IMR-90 (cell line): ENCODE measurements at regions not wholly inside any gene's neighbourhood (a gene's known extent, or its start where the extent isn't known, plus 50 kb on each side); places are given as distances from the start of the nearest gene placed in this dataset.

Experiments used
- ATAC-seq: fragments of 200-7000 bp; cut with Tn5 transposase; 2 replicates; pipeline ENCODE4 v1.9.1; 2020; ENCODE audit warnings: low read depth, mild to moderate bottlenecking, moderate library complexity
- BruUV-seq: library from RNA; stranded (reverse); fragments of 400-500 nt; replicated peaks from 2 replicates; lab custom pipeline; 2021; lab: Mats Ljungman, UMichigan
- CTCF ChIA-PET: fragments of 300-600 bp; formaldehyde crosslinking; extraction: SDS; loops from one replicate; lab custom pipeline; 2021; ENCODE audit warnings: antibody characterized with exemption; lab: Yijun Ruan, JAX
- POLR2A ChIA-PET: fragments of 300-600 bp; sonication (Branson Sonifier 250); formaldehyde crosslinking; loops from one replicate; lab custom pipeline; 2022; ENCODE audit warnings: antibody characterized with exemption; ENCODE audit not compliant: unreplicated experiment; lab: Charles Lee
- DNase-seq: peaks from one replicate; pipeline ENCODE4 v3.0.0; 2013
- H2AFZ ChIP-seq: replicated peaks from 2 replicates; pipeline ENCODE3; 2013; ENCODE audit warnings: low read length, mild to moderate bottlenecking; ENCODE audit not compliant: poor library complexity
- H2AK5ac ChIP-seq: 2 replicates; pipeline ENCODE4 v1.6.1; 2013; ENCODE audit warnings: low read depth, low read length, inconsistent platforms
- H2AK9ac ChIP-seq: replicated peaks from 2 replicates; pipeline ENCODE3; 2013; ENCODE audit warnings: mild to moderate bottlenecking, low read depth, low read length, moderate library complexity; ENCODE audit not compliant: poor library complexity
- H2BK120ac ChIP-seq: 2 replicates; pipeline ENCODE4 v1.6.1; 2013; ENCODE audit warnings: low read depth, low read length, inconsistent platforms
- H2BK15ac ChIP-seq: 3 replicates; pipeline ENCODE4 v1.6.1; 2013; ENCODE audit warnings: low read depth, low read length, inconsistent platforms
- H2BK20ac ChIP-seq: 2 replicates; pipeline ENCODE4 v1.6.1; 2013; ENCODE audit warnings: low read depth, mild to moderate bottlenecking, inconsistent platforms, low read length, moderate library complexity
- H2BK5ac ChIP-seq: 2 replicates; pipeline ENCODE4 v1.6.1; 2013; ENCODE audit warnings: mild to moderate bottlenecking, low read depth, low read length, inconsistent platforms; ENCODE audit not compliant: poor library complexity, severe bottlenecking
- H3K14ac ChIP-seq: replicated peaks from 2 replicates; pipeline ENCODE4 v1.6.1; 2013; ENCODE audit warnings: low read depth, low read length, inconsistent platforms
- H3K18ac ChIP-seq: 2 replicates; pipeline ENCODE4 v1.6.1; 2013; ENCODE audit warnings: low read depth, low read length, control low read depth
- H3K23ac ChIP-seq: 2 replicates; pipeline ENCODE4 v1.6.1; 2013; ENCODE audit warnings: low read depth, low read length, inconsistent platforms
- H3K27ac ChIP-seq: 2 replicates; pipeline ENCODE4 v1.5.1; 2013; ENCODE audit warnings: mild to moderate bottlenecking, control low read depth, low read length; ENCODE audit not compliant: insufficient read depth
- H3K27me3 ChIP-seq: 2 replicates; pipeline ENCODE4 v1.6.1; 2013; ENCODE audit warnings: low read length; ENCODE audit not compliant: control insufficient read depth, insufficient read depth
- H3K36me3 ChIP-seq: 2 replicates; pipeline ENCODE4 v1.6.1; 2013; ENCODE audit warnings: low read length, mixed read lengths; ENCODE audit not compliant: control insufficient read depth, insufficient read depth
- H3K4ac ChIP-seq: 2 replicates; pipeline ENCODE4 v1.6.1; 2013; ENCODE audit warnings: low read depth, low read length, inconsistent platforms
- H3K4me1 ChIP-seq: 2 replicates; pipeline ENCODE4 v1.6.1; 2013; ENCODE audit warnings: low read length, mixed read lengths; ENCODE audit not compliant: control insufficient read depth, insufficient read depth
- H3K4me2 ChIP-seq: 2 replicates; pipeline ENCODE4 v1.6.1; 2013; ENCODE audit warnings: low read depth, mild to moderate bottlenecking, control low read depth, low read length, moderate library complexity
- H3K4me3 ChIP-seq: 2 replicates; pipeline ENCODE4 v1.5.1; 2013; ENCODE audit warnings: low read depth, mild to moderate bottlenecking, control low read depth, low read length, moderate library complexity; ENCODE audit not compliant: insufficient read depth
- H3K56ac ChIP-seq: 2 replicates; pipeline ENCODE4 v1.6.1; 2013; ENCODE audit warnings: low read length, inconsistent platforms; ENCODE audit not compliant: insufficient read depth; ENCODE audit errors: extremely low read depth
- H3K79me1 ChIP-seq, 2 experiments: 2 replicates each; pipeline ENCODE4 v1.6.1; 2013; ENCODE audit warnings: low read length in 2 of 2, inconsistent platforms in 1 of 2, low read depth in 1 of 2
- H3K9ac ChIP-seq: 2 replicates; pipeline ENCODE4 v1.6.1; 2013; ENCODE audit warnings: low read depth, low read length, control low read depth
- H3K9me1 ChIP-seq: 2 replicates; pipeline ENCODE4 v1.6.1; 2013; ENCODE audit warnings: low read length, inconsistent platforms; ENCODE audit not compliant: insufficient read depth
- H3K9me3 ChIP-seq: 2 replicates; pipeline ENCODE4 v1.6.1; 2013; ENCODE audit warnings: low read length; ENCODE audit not compliant: control insufficient read depth, insufficient read depth
- H4K20me1 ChIP-seq: 2 replicates; pipeline ENCODE4 v1.6.1; 2013; ENCODE audit warnings: low read length, inconsistent platforms; ENCODE audit not compliant: insufficient read depth
- H4K5ac ChIP-seq: 2 replicates; pipeline ENCODE4 v1.6.1; 2013; ENCODE audit warnings: mild to moderate bottlenecking, low read depth, low read length, control low read depth
- H4K8ac ChIP-seq, 2 experiments: 2 replicates each; pipeline ENCODE4 v1.6.1; 2013; ENCODE audit warnings: low read depth in 2 of 2, low read length in 2 of 2, control low read depth in 1 of 2, inconsistent platforms in 1 of 2
- H4K91ac ChIP-seq: 2 replicates; pipeline ENCODE4 v1.6.1; 2013; ENCODE audit warnings: low read depth, low read length, inconsistent platforms; ENCODE audit not compliant: insufficient read depth
- BHLHE40 ChIP-seq: fragments of 150-350 bp; IDR thresholded peaks from 2 replicates; pipeline ENCODE4 v1.6.1; 2016; ENCODE audit warnings: mild to moderate bottlenecking, low read depth, low read length
- CEBPB ChIP-seq: IDR thresholded peaks from 2 replicates; pipeline ENCODE4 v1.6.1; 2012; ENCODE audit warnings: low read depth, low read length, improper control_type of control experiment
- CHD1 ChIP-seq: IDR thresholded peaks from 2 replicates; pipeline ENCODE4 v1.6.1; 2012; ENCODE audit warnings: low read depth, low read length, improper control_type of control experiment
- FOS ChIP-seq: fragments of 150-350 bp; IDR thresholded peaks from 2 replicates; pipeline ENCODE4 v1.6.1; 2016; ENCODE audit warnings: low read depth, low read length
- MAFK ChIP-seq: IDR thresholded peaks from 2 replicates; pipeline ENCODE4 v1.6.1; 2012; ENCODE audit warnings: low read depth, low read length, improper control_type of control experiment
- MAZ ChIP-seq: IDR thresholded peaks from 2 replicates; pipeline ENCODE4 v1.6.1; 2012; ENCODE audit warnings: low read depth, mild to moderate bottlenecking, low read length, improper control_type of control experiment, moderate library complexity, borderline replicate concordance
- MXI1 ChIP-seq: IDR thresholded peaks from 2 replicates; pipeline ENCODE4 v1.6.1; 2012; ENCODE audit warnings: low read depth, mild to moderate bottlenecking, low read length, moderate library complexity, borderline replicate concordance
- NFE2L2 ChIP-seq: fragments of 150-350 bp; IDR thresholded peaks from 2 replicates; pipeline ENCODE4 v1.6.1; 2016; ENCODE audit warnings: low read depth, mild to moderate bottlenecking, low read length
- POLR2A ChIP-seq: IDR thresholded peaks from 2 replicates; pipeline ENCODE4 v1.6.1; 2012; ENCODE audit warnings: mild to moderate bottlenecking, low read depth, low read length
- RAD21 ChIP-seq: IDR thresholded peaks from 2 replicates; pipeline ENCODE4 v1.6.1; 2012; ENCODE audit warnings: low read length, improper control_type of control experiment
- RCOR1 ChIP-seq: IDR thresholded peaks from 2 replicates; pipeline ENCODE4 v1.6.1; 2012; ENCODE audit warnings: mild to moderate bottlenecking, low read length, improper control_type of control experiment; ENCODE audit not compliant: insufficient replicate concordance
- RFX5 ChIP-seq: IDR thresholded peaks from 2 replicates; pipeline ENCODE4 v1.8.0; 2012; ENCODE audit warnings: low read depth, mild to moderate bottlenecking, low read length, moderate library complexity
- SMC3 ChIP-seq: fragments of 150-350 bp; IDR thresholded peaks from 2 replicates; pipeline ENCODE4 v1.6.1; 2016; ENCODE audit warnings: low read depth, mild to moderate bottlenecking, antibody characterized with exemption, low read length, moderate library complexity
- USF2 ChIP-seq: fragments of 150-350 bp; IDR thresholded peaks from 2 replicates; pipeline ENCODE4 v1.6.1; 2017; ENCODE audit warnings: mild to moderate bottlenecking, antibody characterized with exemption, low read length, low read depth
- WGBS, 2 experiments: methylation state at CpG; one replicate each; pipeline versions ENCODE4 v1.1.5 to v1.1.7; 2013; ENCODE audit warnings: missing lambda C conversion rate in 2 of 2; ENCODE audit not compliant: insufficient read length in 1 of 2; ENCODE audit errors: extremely low coverage in 2 of 2; 5-methylcytosine and 5-hydroxymethylcytosine counted together
- dilution Hi-C: fragments of 300-500 bp; cut with HindIII; formaldehyde crosslinking; loops from one replicate; pipeline ENCODE4 v1.14.3; 2018; ENCODE audit warnings: low sequenced_read_pairs; ENCODE audit not compliant: unreplicated experiment
- in situ Hi-C: fragments of 300-500 bp; cut with MboI; formaldehyde crosslinking; loops from 3 replicates; pipeline ENCODE4 v1.14.3; 2019; ENCODE audit warnings: low sequenced_read_pairs, inconsistent platforms, mixed read lengths
- intact Hi-C: fragments of 100-400 bp; cut with micrococcal nuclease; formaldehyde crosslinking; loops from 2 replicates; pipeline ENCODE4 v1.10.0; 2022
- TF ChIP-seq, protein P1 (sequence below): conservative IDR thresholded peaks from 2 replicates; pipeline ENCODE4 v1.5.1; 2012; ENCODE audit warnings: mild to moderate bottlenecking, low read depth, low read length, improper control_type of control experiment
- TF ChIP-seq, protein P2 (sequence below): fragments of 150-350 bp; IDR thresholded peaks from 2 replicates; pipeline ENCODE4 v1.6.1; 2016; ENCODE audit warnings: low read depth, mild to moderate bottlenecking, low read length, moderate library complexity, borderline replicate concordance

DNA sequence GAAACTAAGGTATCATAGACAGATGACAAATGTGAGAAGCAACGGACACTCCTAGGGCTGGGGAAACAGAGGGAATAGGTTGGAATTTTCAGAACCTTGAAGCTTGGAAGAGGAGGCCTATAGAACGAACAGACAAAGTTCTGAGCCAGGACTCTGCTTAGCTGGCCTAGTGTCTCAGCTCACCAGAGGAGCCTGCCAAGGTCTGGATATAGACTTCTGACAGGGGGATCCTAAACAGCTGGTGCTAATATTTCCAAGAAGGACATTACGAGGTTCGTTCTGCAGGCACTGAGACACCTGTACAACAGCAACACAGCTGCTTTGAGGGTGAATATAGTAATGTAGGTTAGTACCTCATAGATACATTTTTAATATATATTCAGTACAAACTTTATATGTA is 266.3 kb downstream of the CHL1 start:
- no peak overlapping the region for H3K23ac ChIP-seq
- TF ChIP-seq RAD21 = no peak
- TF ChIP-seq, protein P1, sequence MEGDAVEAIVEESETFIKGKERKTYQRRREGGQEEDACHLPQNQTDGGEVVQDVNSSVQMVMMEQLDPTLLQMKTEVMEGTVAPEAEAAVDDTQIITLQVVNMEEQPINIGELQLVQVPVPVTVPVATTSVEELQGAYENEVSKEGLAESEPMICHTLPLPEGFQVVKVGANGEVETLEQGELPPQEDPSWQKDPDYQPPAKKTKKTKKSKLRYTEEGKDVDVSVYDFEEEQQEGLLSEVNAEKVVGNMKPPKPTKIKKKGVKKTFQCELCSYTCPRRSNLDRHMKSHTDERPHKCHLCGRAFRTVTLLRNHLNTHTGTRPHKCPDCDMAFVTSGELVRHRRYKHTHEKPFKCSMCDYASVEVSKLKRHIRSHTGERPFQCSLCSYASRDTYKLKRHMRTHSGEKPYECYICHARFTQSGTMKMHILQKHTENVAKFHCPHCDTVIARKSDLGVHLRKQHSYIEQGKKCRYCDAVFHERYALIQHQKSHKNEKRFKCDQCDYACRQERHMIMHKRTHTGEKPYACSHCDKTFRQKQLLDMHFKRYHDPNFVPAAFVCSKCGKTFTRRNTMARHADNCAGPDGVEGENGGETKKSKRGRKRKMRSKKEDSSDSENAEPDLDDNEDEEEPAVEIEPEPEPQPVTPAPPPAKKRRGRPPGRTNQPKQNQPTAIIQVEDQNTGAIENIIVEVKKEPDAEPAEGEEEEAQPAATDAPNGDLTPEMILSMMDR = no peak
- no peak for TF ChIP-seq CHD1
- TF ChIP-seq CEBPB = no peak
- TF ChIP-seq NFE2L2 = no peak
- TF ChIP-seq MAFK = no peak
- no peak for TF ChIP-seq USF2
- TF ChIP-seq BHLHE40 = no peak
- no peak for TF ChIP-seq SMC3
- TF ChIP-seq, protein P2, sequence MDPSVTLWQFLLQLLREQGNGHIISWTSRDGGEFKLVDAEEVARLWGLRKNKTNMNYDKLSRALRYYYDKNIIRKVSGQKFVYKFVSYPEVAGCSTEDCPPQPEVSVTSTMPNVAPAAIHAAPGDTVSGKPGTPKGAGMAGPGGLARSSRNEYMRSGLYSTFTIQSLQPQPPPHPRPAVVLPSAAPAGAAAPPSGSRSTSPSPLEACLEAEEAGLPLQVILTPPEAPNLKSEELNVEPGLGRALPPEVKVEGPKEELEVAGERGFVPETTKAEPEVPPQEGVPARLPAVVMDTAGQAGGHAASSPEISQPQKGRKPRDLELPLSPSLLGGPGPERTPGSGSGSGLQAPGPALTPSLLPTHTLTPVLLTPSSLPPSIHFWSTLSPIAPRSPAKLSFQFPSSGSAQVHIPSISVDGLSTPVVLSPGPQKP = no peak
- no peak for TF ChIP-seq FOS
- no peak for TF ChIP-seq POLR2A
- TF ChIP-seq MXI1 = no peak
- TF ChIP-seq MAZ = no peak
- no peak for TF ChIP-seq RCOR1
- no peak for TF ChIP-seq RFX5
- H2AK9ac ChIP-seq = no peak overlapping the region
- no peak overlapping the region for H2BK15ac ChIP-seq
- no peak overlapping the region for H3K56ac ChIP-seq
- CTCF ChIA-PET = interaction anchor here (0.9 kb wide), 1 partner anchor 16 kb away, joined by 3 read pairs; no protein-coding TSS in a partner anchor
- no peaks in the 10 kb centered on the region for H3K4me1 ChIP-seq
- H3K79me1 ChIP-seq = no peaks in the 10 kb centered on the region
- no peak for DNase-seq
- no peaks in the 10 kb centered on the region for H3K36me3 ChIP-seq
- no CpG with 5 or more reads among the region's 4 CpGs for WGBS, 2 experiments
- no peak for ATAC-seq
- no peak overlapping the region for H2AK5ac ChIP-seq
- H2BK120ac ChIP-seq = no peak overlapping the region
- in situ Hi-C loops = no loop called here
- no peak overlapping the region for H3K9ac ChIP-seq
- H2BK20ac ChIP-seq = no peak overlapping the region
- dilution Hi-C loops = no loop called here
- H4K8ac ChIP-seq = no peak overlapping the region
- intact Hi-C loops = no loop called here
- H3K27me3 ChIP-seq = no peaks in the 10 kb centered on the region
- H3K4me3 ChIP-seq = no peak overlapping the region
- H3K18ac ChIP-seq = no peak overlapping the region
- H3K9me1 ChIP-seq = no peaks in the 10 kb centered on the region
- POLR2A ChIA-PET = no interaction called here
- no peaks in the 10 kb centered on the region for H3K9me3 ChIP-seq
- BruUV-seq = no TSS peak
- no peak overlapping the region for H3K4me2 ChIP-seq
- no peak overlapping the region for H2BK5ac ChIP-seq
- H4K91ac ChIP-seq = no peak overlapping the region
- no peak overlapping the region for H4K5ac ChIP-seq
- H3K4ac ChIP-seq = no peak overlapping the region
- no peaks in the 10 kb centered on the region for H4K20me1 ChIP-seq
- no peak overlapping the region for H2AFZ ChIP-seq
- H3K14ac ChIP-seq = no peak overlapping the region
- H3K27ac ChIP-seq = no peak overlapping the region
